ENCODE measurements at regions not wholly inside any gene's neighbourhood (a gene's known extent, or its start where the extent isn't known, plus 50 kb on each side); places are given as distances from the start of the nearest gene placed in this dataset.

- intact Hi-C loops (cut with DNase I), result no loop called here
- ATAC-seq (no peak), DNase-seq (ENCODE audit: missing footprints) (no peak)
These were observed 57.2 kb upstream of the PUDP start for GRCh38 chrX:7205037-7205577.

- ATAC-seq, result no peak
- intact Hi-C loops (cut with DNase I), result no loop called here
- DNase-seq (ENCODE audit: missing footprints), result no peak
These were observed 56.7 kb upstream of the PUDP start for GRCh38 chrX:7204619-7205018.

- no peak for DNase-seq (ENCODE audit: missing footprints)
- intact Hi-C loops (cut with DNase I), result no loop called here
- no peak for ATAC-seq
These were observed 54.3 kb upstream of the PUDP start for GRCh38 chrX:7202206-7202605.

GRCh38 chrX:7201496-7201895 is 53.5 kb upstream of the PUDP start:
- DNase-seq (ENCODE audit: missing footprints), result no peak
- ATAC-seq, result no peak
- intact Hi-C loops (cut with DNase I), result no loop called here

GRCh38 chrX:7198499-7198898 is 50.5 kb upstream of the PUDP start:
- DNase-seq (ENCODE audit: missing footprints) (no peak), ATAC-seq (no peak)
- intact Hi-C loops (cut with DNase I), result no loop called here
